GM19468 (cell line): ENCODE measurements at regions not wholly inside any gene's neighbourhood (a gene's known extent, or its start where the extent isn't known, plus 50 kb on each side); places are given as distances from the start of the nearest gene placed in this dataset.

Experiments
- ATAC-seq: cut with Tn5 transposase; IDR thresholded peaks from one replicate; pipeline ENCODE4 v1.9.1; 2021; ENCODE audit warnings: mild to moderate bottlenecking, moderate library complexity, moderate number of reproducible peaks; ENCODE audit not compliant: unreplicated experiment; ENCODE audit errors: extremely low read depth

GRCh38 chr5:89011778-89012711 is 129.1 kb upstream of the MEF2C start:
- no peak for ATAC-seq

- ATAC-seq = no peak
Observed at GRCh38 chr5:89010512-89010911, 127.5 kb upstream of the MEF2C start.

DNA sequence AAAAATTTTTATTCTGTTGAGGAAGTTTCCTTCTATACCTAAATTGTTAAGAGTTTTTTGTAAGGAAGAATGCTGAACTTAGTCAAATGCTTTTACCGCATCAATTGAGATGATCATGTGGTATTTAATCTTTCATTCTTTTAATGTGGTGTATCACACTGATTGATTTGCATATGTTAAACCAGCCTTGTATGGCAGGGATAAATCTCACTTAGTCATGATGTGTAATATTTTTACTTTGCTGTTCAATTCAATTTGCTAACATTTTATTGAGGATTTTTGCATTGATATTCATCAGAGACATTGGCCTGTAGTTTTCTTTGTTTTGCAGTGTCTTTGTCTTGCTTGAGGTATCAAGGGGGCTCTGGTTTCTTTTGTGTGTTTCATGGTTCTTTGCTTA is 125.3 kb upstream of the MEF2C start:
- no peak for ATAC-seq

- no peak for ATAC-seq
Observed at GRCh38 chr5:89005990-89006389, 123.0 kb upstream of the MEF2C start.

DNA sequence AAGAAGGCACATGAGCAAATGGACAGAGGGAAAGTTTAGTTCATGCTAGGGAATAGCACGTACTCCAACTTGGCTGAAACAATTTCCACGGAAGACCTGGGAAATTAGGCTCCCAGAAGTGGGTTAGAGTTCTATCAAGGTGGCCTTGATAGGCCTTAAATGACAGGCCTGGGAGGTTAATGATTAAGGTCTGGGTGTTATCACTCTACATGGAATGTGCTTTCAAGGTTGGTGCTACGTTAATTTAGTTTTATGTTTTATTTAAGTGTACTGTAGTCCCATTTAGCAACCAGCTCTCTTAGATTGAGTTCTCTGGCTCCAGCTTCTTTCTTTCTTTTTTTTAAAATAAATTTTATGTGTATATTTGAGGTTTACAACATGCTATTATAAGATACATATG is 121.4 kb upstream of the MEF2C start:
- ATAC-seq = no peak

GRCh38 chr5:89003563-89004036 is 120.6 kb upstream of the MEF2C start:
- ATAC-seq = no peak

DNA sequence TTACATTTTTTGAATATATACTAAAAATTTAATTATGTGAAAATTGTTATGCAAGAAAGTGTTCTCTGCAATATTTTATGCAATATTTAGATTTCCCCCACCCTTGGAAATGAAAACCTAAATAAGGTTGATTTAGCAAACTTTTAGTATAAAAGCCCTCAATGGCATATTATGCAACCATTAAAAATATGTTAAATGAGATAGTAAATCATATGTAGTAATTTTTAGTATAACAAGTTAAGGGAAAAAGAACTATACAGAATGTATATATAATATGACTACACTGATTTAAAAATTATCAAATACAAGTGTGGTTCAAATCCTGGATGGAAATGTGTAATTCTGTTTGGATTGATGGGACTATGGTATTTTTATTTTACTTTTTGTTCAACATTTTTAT is 116.9 kb upstream of the MEF2C start:
- ATAC-seq = no peak

DNA sequence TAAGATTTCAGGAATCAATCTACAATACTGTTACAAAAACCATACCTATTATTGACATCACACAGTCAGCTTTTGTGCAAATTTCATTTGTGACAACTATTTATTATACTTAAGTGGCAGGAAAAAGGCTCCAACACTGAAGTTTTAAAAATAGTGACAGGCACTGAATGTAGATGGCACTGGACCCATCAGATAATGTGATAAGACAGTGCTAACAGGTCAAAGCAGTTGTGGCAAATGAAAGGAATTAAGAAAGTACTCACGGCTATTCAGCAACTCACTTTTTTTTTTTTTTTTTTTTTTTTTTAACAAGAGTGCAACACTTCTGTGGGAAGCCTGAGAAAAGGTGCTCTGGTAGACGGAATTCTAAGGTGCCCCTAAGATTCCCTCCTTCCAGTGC is 115.0 kb upstream of the MEF2C start:
- ATAC-seq = no peak

DNA sequence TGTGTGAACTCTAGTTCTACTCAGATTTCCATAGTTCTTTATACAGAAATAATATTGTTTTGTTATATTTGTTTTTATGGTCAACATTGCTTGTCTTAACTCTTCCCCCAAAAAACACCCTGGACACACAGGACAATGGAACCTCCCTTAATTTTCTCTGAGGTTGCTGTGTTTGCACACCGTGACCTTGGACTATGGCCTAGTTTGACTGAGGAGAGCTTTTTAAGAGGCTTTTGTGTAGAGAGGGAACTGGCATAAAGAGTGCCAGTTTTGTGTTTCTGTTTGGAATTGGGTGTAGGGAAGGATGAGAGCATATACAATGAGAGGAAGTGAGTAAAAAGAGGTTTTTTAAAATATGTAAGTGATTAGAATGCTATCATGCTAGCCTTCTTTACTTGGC is 101.1 kb upstream of the MEF2C start:
- no peak for ATAC-seq

DNA sequence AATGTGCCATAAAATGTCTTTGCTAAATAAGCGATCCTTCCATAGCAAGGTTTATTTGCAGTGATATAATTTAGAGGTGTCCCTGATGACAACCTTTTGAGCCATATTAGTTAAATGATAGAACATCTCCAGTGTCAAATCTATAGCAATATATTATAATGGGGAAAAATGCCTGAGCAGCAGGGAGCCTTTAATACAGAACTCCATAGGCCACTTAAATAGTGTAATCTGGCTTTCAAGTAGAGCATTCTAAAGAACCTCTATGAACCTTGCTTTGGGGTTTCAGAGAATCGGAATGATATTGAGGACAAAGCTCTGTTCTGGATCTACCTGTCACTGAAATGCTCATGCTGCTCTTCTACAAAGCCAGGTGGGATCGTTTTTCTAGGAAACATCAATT is 96.7 kb upstream of the MEF2C start:
- ATAC-seq = no peak

- no peak for ATAC-seq
Observed at GRCh38 chr5:88979244-88979643, 96.3 kb upstream of the MEF2C start.

GRCh38 chr5:88976914-88977313 is 93.9 kb upstream of the MEF2C start:
- no peak for ATAC-seq

GRCh38 chr5:88967633-88968585 is 84.9 kb upstream of the MEF2C start:
- ATAC-seq = no peak

- no peak for ATAC-seq
Observed at GRCh38 chr5:88964831-88965230, 81.8 kb upstream of the MEF2C start.

GRCh38 chr5:88957013-88957412 is 74.0 kb upstream of the MEF2C start:
- no peak for ATAC-seq

- no peak for ATAC-seq
Observed at GRCh38 chr5:88956416-88956815, 73.4 kb upstream of the MEF2C start.

DNA sequence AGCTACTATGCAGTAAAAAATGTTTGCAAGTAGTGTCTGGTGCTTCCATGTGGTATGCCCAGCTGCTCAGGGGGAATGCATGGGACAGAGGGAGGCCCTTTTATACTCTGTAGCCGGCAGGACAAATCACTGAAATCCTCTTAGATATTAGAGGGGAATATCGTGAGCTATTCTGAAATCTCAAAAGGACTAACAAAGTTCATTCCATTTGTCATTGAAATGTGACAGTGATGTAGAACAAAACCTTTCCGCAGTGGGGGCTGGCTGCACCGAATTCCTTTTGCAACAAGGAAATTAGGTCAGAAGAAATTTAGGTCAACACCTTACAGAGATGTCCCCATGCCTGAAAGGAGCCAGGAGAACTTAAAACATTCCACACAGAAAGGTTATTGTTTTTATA is 72.4 kb upstream of the MEF2C start:
- ATAC-seq = no peak

DNA sequence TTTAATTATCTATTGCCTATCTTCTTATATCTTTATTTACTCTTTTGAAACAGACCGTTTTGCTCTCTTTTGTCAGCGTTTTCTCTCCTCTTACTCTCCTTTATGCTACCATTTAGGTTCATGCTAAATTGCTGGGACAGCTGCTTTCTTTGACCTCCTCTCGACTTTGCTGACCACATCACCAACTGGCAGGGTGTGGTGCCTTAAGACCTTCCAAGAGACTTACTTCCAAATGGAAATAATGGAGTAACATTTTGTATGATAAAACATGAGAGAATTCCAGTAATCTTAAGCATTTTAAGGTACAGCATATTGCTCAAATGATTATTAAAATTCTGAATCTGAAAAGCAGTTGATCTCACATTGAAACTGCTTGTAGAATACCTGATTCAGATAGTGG is 71.5 kb upstream of the MEF2C start:
- ATAC-seq = no peak

DNA sequence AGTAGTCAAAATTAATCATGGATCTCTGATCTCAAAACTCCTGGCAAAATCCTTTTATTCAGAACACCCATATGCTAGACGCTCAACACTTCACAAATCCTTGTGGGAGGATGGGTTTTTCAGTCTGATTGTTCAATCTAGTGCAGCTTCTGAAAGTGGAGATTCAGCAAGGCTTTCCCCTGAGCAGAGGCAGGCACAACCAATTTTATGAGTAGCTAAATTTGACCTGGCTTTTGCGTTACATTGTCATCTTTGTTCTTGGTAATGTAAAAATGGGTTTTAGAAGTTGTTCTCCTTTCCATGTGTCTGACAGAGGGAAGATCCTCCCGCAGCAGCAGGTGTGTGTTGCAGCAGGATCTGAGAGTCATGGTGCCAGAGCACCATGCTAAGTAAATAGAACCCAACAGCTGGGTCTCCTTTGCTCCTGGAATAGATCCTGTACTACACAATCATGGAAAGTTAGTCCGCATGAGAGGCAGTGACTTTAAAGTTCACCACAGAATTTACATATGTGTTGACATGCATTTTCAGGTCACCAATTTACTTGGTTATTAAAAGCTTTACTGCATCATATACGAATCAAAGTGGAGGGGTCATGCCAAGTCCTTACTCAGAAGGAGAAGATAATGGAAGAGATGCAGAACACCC is 70.1 kb upstream of the MEF2C start:
- ATAC-seq = no peak

DNA sequence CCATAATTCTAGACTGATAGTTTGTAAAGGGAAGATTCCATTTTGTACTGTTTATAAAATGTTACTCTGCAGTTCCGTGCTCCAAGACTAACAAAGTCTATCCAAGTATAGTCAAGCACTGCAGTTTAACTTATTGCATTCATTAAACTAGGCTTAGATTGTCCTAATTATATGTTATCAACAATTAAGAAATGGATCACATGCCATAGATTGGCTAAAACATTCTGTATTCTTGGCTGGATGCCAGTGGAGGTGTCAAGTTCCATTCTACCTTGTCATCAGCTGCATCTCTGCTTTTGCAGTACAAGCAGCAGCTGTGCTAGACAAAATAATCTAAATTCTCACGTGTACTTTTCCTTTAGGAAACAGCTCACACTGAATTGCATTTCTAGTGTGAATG is 69.4 kb upstream of the MEF2C start:
- no peak for ATAC-seq
